Naive thymus-derived CD8-positive, alpha-beta T cell (primary cell): ENCODE measurements at regions not wholly inside any gene's neighbourhood (a gene's known extent, or its start where the extent isn't known, plus 50 kb on each side); places are given as distances from the start of the nearest gene placed in this dataset.
A peak's percentile ranks its signal among the peaks of the same experiment; 100 is the strongest.

Source experiments
- ATAC-seq, 2 donors: fragments of 150-1000 bp; cut with Tn5 transposase in 1 of 2; sonication (Bioruptor Pico), chemical (Tn5 transposase) in 1 of 2; 1 replicate in 1 of 2; 2 replicates in 1 of 2; pipeline ENCODE4 v1.10.0; 2021; ENCODE audit warnings: mild to moderate bottlenecking in 2 of 2, moderate library complexity in 2 of 2
- POLR2A ChIA-PET: fragments of 350-600 bp; sonication (Branson Sonifier 250); formaldehyde crosslinking; loops from one replicate; lab custom pipeline; 2021; ENCODE audit warnings: antibody characterized with exemption; lab: Charles Lee
- DNase-seq, 10 donors: peaks; one replicate each; pipeline versions ENCODE4 v3.0.0 to v3.0.0-alpha.2; 2020 to 2022
- H3K27ac Mint-ChIP-seq, 10 donors: one replicate each; pipeline ENCODE4 v1.8.0; 2020 to 2022; ENCODE audit warnings: mild to moderate bottlenecking in 10 of 10, mixed read lengths in 10 of 10, moderate library complexity in 4 of 10, inconsistent platforms in 1 of 10
- H3K27me3 Mint-ChIP-seq, 5 donors: one replicate each; pipeline ENCODE4 v1.8.0; 2021 to 2022; ENCODE audit warnings: mixed read lengths in 5 of 5
- H3K36me3 Mint-ChIP-seq, 3 donors: one replicate each; pipeline ENCODE4 v1.8.0; 2020 to 2022; ENCODE audit warnings: mixed read lengths in 3 of 3, mild to moderate bottlenecking in 2 of 3, inconsistent platforms in 1 of 3
- H3K4me1 Mint-ChIP-seq, 4 donors: one replicate each; pipeline ENCODE4 v1.8.0; 2021 to 2022; ENCODE audit warnings: mixed read lengths in 4 of 4
- H3K4me3 Mint-ChIP-seq, 10 donors: one replicate each; pipeline ENCODE4 v1.8.0; 2020 to 2022; ENCODE audit warnings: mild to moderate bottlenecking in 10 of 10, mixed read lengths in 10 of 10, moderate library complexity in 6 of 10, inconsistent platforms in 1 of 10
- H3K9me3 Mint-ChIP-seq, 9 donors: one replicate each; pipeline ENCODE4 v1.8.0; 2020 to 2022; ENCODE audit warnings: mixed read lengths in 9 of 9, mild to moderate bottlenecking in 3 of 9, inconsistent platforms in 1 of 9, moderate library complexity in 1 of 9

- Mint-ChIP-seq H3K36me3 (no peaks in the 10 kb centered on the region), H3K4me3 (no peak overlapping the region), H3K27me3 (peaks cover 2 to 25% (median 6%) of the 10 kb centered on the region in 5 donors), H3K9me3 (peaks cover 0 to 4% (median 0%) of the 10 kb centered on the region in 9 donors), H3K27ac (no peak overlapping the region), H3K4me1 (no peaks in the 10 kb centered on the region)
- no peak for ATAC-seq
- POLR2A ChIA-PET: no interaction called here
- no peak for DNase-seq
These were observed 169.2 kb upstream of the ATXN1 start for GRCh38 chr6:16930432-16930831.

- Mint-ChIP-seq H3K9me3 (peaks cover 0 to 4% (median 0%) of the 10 kb centered on the region in 9 donors), H3K4me1 (no peaks in the 10 kb centered on the region), H3K27ac (no peak overlapping the region), H3K27me3 (peaks cover 2 to 25% (median 4%) of the 10 kb centered on the region in 5 donors), H3K4me3 (no peak overlapping the region), H3K36me3 (no peaks in the 10 kb centered on the region)
- POLR2A ChIA-PET: no interaction called here
- DNase-seq (no peak), ATAC-seq (no peak)
These were observed 168.5 kb upstream of the ATXN1 start for GRCh38 chr6:16929809-16930208.

GRCh38 chr6:16928387-16928786 is 167.1 kb upstream of the ATXN1 start:
- Mint-ChIP-seq H3K27me3 (peaks cover under 1 to 20% (median 1%) of the 10 kb centered on the region in 5 donors), H3K4me1 (no peaks in the 10 kb centered on the region), H3K9me3 (peaks cover 0 to 4% (median 0%) of the 10 kb centered on the region in 9 donors), H3K4me3 (no peak overlapping the region), H3K27ac (no peak overlapping the region), H3K36me3 (no peaks in the 10 kb centered on the region)
- ATAC-seq: no peak
- POLR2A ChIA-PET: no interaction called here
- no peak for DNase-seq

- no peak overlapping the region for H3K4me3 Mint-ChIP-seq
- H3K27ac Mint-ChIP-seq: no peak overlapping the region
- H3K27me3 Mint-ChIP-seq: peaks cover 0 to 15% (median 3%) of the 10 kb centered on the region in 5 donors
- H3K36me3 Mint-ChIP-seq: no peaks in the 10 kb centered on the region
- peaks cover 0 to 4% (median 0%) of the 10 kb centered on the region in 9 donors for H3K9me3 Mint-ChIP-seq
- H3K4me1 Mint-ChIP-seq: no peaks in the 10 kb centered on the region
- DNase-seq (no peak), ATAC-seq (no peak)
- POLR2A ChIA-PET: no interaction called here
These were observed 165.9 kb upstream of the ATXN1 start for GRCh38 chr6:16927205-16927604.

- Mint-ChIP-seq H3K27ac (no peak overlapping the region), H3K4me3 (no peak overlapping the region), H3K4me1 (no peaks in the 10 kb centered on the region), H3K27me3 (peaks cover 0 to 16% (median 1%) of the 10 kb centered on the region in 5 donors), H3K36me3 (no peaks in the 10 kb centered on the region), H3K9me3 (peaks cover 0 to 2% (median 0%) of the 10 kb centered on the region in 9 donors)
- DNase-seq (no peak), ATAC-seq (no peak)
- POLR2A ChIA-PET: no interaction called here
These were observed 164.2 kb upstream of the ATXN1 start for GRCh38 chr6:16925461-16925860.

- H3K4me1 Mint-ChIP-seq: no peaks in the 10 kb centered on the region
- POLR2A ChIA-PET: no interaction called here
- no peak for DNase-seq
- ATAC-seq: no peak
- H3K36me3 Mint-ChIP-seq: no peaks in the 10 kb centered on the region
- no peak overlapping the region for H3K27ac Mint-ChIP-seq
- H3K9me3 Mint-ChIP-seq: peaks cover 0 to 2% (median 0%) of the 10 kb centered on the region in 9 donors
- H3K4me3 Mint-ChIP-seq: no peak overlapping the region
- H3K27me3 Mint-ChIP-seq: peaks cover 0 to 9% (median 4%) of the 10 kb centered on the region in 5 donors
These were observed 161.0 kb upstream of the ATXN1 start for GRCh38 chr6:16922282-16922681.

GRCh38 chr6:16921399-16922110 is 160.3 kb upstream of the ATXN1 start:
- Mint-ChIP-seq H3K9me3 (peaks cover 0 to 2% (median 0%) of the 10 kb centered on the region in 9 donors), H3K36me3 (no peaks in the 10 kb centered on the region), H3K27ac (no peak overlapping the region), H3K4me3 (no peak overlapping the region), H3K4me1 (no peaks in the 10 kb centered on the region), H3K27me3 (peaks cover 0 to 9% (median 4%) of the 10 kb centered on the region in 5 donors)
- DNase-seq (no peak), ATAC-seq (no peak)
- POLR2A ChIA-PET: interaction anchor here (0.6 kb wide), 1 partner anchor 605 kb away, joined by 9 read pairs; no protein-coding TSS in a partner anchor

- Mint-ChIP-seq H3K27me3 (peaks cover 0 to 9% (median 2%) of the 10 kb centered on the region in 5 donors), H3K4me3 (no peak overlapping the region), H3K9me3 (peaks cover under 1 to 16% (median 4%) of the 10 kb centered on the region in 9 donors), H3K4me1 (no peaks in the 10 kb centered on the region), H3K36me3 (peaks cover 0 to 6% (median 0%) of the 10 kb centered on the region in 3 donors), H3K27ac (no peak overlapping the region)
- POLR2A ChIA-PET: no interaction called here
- ATAC-seq: no peak
- no peak for DNase-seq
These were observed 157.3 kb upstream of the ATXN1 start for GRCh38 chr6:16918586-16918985.

- POLR2A ChIA-PET: no interaction called here
- peaks cover 0 to 17% (median 0%) of the 10 kb centered on the region in 3 donors for H3K36me3 Mint-ChIP-seq
- H3K27ac Mint-ChIP-seq: no peak overlapping the region
- peaks cover 0 to 4% (median 0%) of the 10 kb centered on the region in 5 donors for H3K27me3 Mint-ChIP-seq
- ATAC-seq (no peak), DNase-seq (no peak)
- no peak overlapping the region for H3K4me3 Mint-ChIP-seq
- no peaks in the 10 kb centered on the region for H3K4me1 Mint-ChIP-seq
- H3K9me3 Mint-ChIP-seq: peaks cover 9 to 37% (median 17%) of the 10 kb centered on the region in 9 donors
These were observed 152.9 kb upstream of the ATXN1 start for GRCh38 chr6:16914184-16914583.

- ATAC-seq: no peak
- peaks cover 9 to 37% (median 17%) of the 10 kb centered on the region in 9 donors for H3K9me3 Mint-ChIP-seq
- DNase-seq: no peak
- POLR2A ChIA-PET: no interaction called here
- peaks cover 0 to 6% (median 2%) of the 10 kb centered on the region in 5 donors for H3K27me3 Mint-ChIP-seq
- no peak overlapping the region for H3K27ac Mint-ChIP-seq
- no peaks in the 10 kb centered on the region for H3K4me1 Mint-ChIP-seq
- peaks cover 0 to 17% (median 0%) of the 10 kb centered on the region in 3 donors for H3K36me3 Mint-ChIP-seq
- no peak overlapping the region for H3K4me3 Mint-ChIP-seq
These were observed 151.5 kb upstream of the ATXN1 start for GRCh38 chr6:16912756-16913155.

- H3K27ac Mint-ChIP-seq: no peak overlapping the region
- peaks cover 0 to 17% (median 0%) of the 10 kb centered on the region in 3 donors for H3K36me3 Mint-ChIP-seq
- POLR2A ChIA-PET: no interaction called here
- ATAC-seq: no peak
- peaks cover 5 to 21% (median 11%) of the 10 kb centered on the region in 5 donors for H3K27me3 Mint-ChIP-seq
- H3K4me1 Mint-ChIP-seq: no peaks in the 10 kb centered on the region
- H3K4me3 Mint-ChIP-seq: no peak overlapping the region
- no peak for DNase-seq
- peaks cover 9 to 35% (median 17%) of the 10 kb centered on the region in 9 donors for H3K9me3 Mint-ChIP-seq
These were observed 149.8 kb upstream of the ATXN1 start for GRCh38 chr6:16911088-16911487.

- H3K27me3 Mint-ChIP-seq: peaks cover 9 to 28% (median 15%) of the 10 kb centered on the region in 5 donors
- H3K4me1 Mint-ChIP-seq: no peaks in the 10 kb centered on the region
- H3K4me3 Mint-ChIP-seq: no peak overlapping the region
- POLR2A ChIA-PET: no interaction called here
- H3K36me3 Mint-ChIP-seq: peaks cover 0 to 17% (median 0%) of the 10 kb centered on the region in 3 donors
- peaks cover 9 to 32% (median 17%) of the 10 kb centered on the region in 9 donors for H3K9me3 Mint-ChIP-seq
- no peak for ATAC-seq
- no peak overlapping the region for H3K27ac Mint-ChIP-seq
- no peak for DNase-seq
These were observed 148.5 kb upstream of the ATXN1 start for GRCh38 chr6:16909658-16910360.

GRCh38 chr6:16907991-16908390 is 146.7 kb upstream of the ATXN1 start:
- no peak overlapping the region for H3K4me3 Mint-ChIP-seq
- ATAC-seq: no peak
- POLR2A ChIA-PET: no interaction called here
- peak overlapping the region in 1 of 10 donors; percentile 66 for H3K27ac Mint-ChIP-seq
- peaks cover 0 to 5% (median 0%) of the 10 kb centered on the region in 3 donors for H3K36me3 Mint-ChIP-seq
- no peaks in the 10 kb centered on the region for H3K4me1 Mint-ChIP-seq
- no peak for DNase-seq
- peaks cover 16 to 45% (median 22%) of the 10 kb centered on the region in 5 donors for H3K27me3 Mint-ChIP-seq
- peaks cover 5 to 20% (median 9%) of the 10 kb centered on the region in 9 donors for H3K9me3 Mint-ChIP-seq
